IMR-90 (cell line): ENCODE measurements at regions not wholly inside any gene's neighbourhood (a gene's known extent, or its start where the extent isn't known, plus 50 kb on each side); places are given as distances from the start of the nearest gene placed in this dataset.

Source experiments
- ATAC-seq: fragments of 200-7000 bp; cut with Tn5 transposase; 2 replicates; pipeline ENCODE4 v1.9.1; 2020; ENCODE audit warnings: low read depth, mild to moderate bottlenecking, moderate library complexity
- BruUV-seq: library from RNA; stranded (reverse); fragments of 400-500 nt; replicated peaks from 2 replicates; lab custom pipeline; 2021; lab: Mats Ljungman, UMichigan
- CTCF ChIA-PET: fragments of 300-600 bp; formaldehyde crosslinking; extraction: SDS; loops from one replicate; lab custom pipeline; 2021; ENCODE audit warnings: antibody characterized with exemption; lab: Yijun Ruan, JAX
- POLR2A ChIA-PET: fragments of 300-600 bp; sonication (Branson Sonifier 250); formaldehyde crosslinking; loops from one replicate; lab custom pipeline; 2022; ENCODE audit warnings: antibody characterized with exemption; ENCODE audit not compliant: unreplicated experiment; lab: Charles Lee
- DNase-seq: peaks from one replicate; pipeline ENCODE4 v3.0.0; 2013
- H2AFZ ChIP-seq: replicated peaks from 2 replicates; pipeline ENCODE3; 2013; ENCODE audit warnings: low read length, mild to moderate bottlenecking; ENCODE audit not compliant: poor library complexity
- H2AK5ac ChIP-seq: 2 replicates; pipeline ENCODE4 v1.6.1; 2013; ENCODE audit warnings: low read depth, low read length, inconsistent platforms
- H2AK9ac ChIP-seq: replicated peaks from 2 replicates; pipeline ENCODE3; 2013; ENCODE audit warnings: mild to moderate bottlenecking, low read depth, low read length, moderate library complexity; ENCODE audit not compliant: poor library complexity
- H2BK120ac ChIP-seq: 2 replicates; pipeline ENCODE4 v1.6.1; 2013; ENCODE audit warnings: low read depth, low read length, inconsistent platforms
- H2BK15ac ChIP-seq: 3 replicates; pipeline ENCODE4 v1.6.1; 2013; ENCODE audit warnings: low read depth, low read length, inconsistent platforms
- H2BK20ac ChIP-seq: 2 replicates; pipeline ENCODE4 v1.6.1; 2013; ENCODE audit warnings: low read depth, mild to moderate bottlenecking, inconsistent platforms, low read length, moderate library complexity
- H2BK5ac ChIP-seq: 2 replicates; pipeline ENCODE4 v1.6.1; 2013; ENCODE audit warnings: mild to moderate bottlenecking, low read depth, low read length, inconsistent platforms; ENCODE audit not compliant: poor library complexity, severe bottlenecking
- H3K14ac ChIP-seq: replicated peaks from 2 replicates; pipeline ENCODE4 v1.6.1; 2013; ENCODE audit warnings: low read depth, low read length, inconsistent platforms
- H3K18ac ChIP-seq: 2 replicates; pipeline ENCODE4 v1.6.1; 2013; ENCODE audit warnings: low read depth, low read length, control low read depth
- H3K23ac ChIP-seq: 2 replicates; pipeline ENCODE4 v1.6.1; 2013; ENCODE audit warnings: low read depth, low read length, inconsistent platforms
- H3K27ac ChIP-seq: 2 replicates; pipeline ENCODE4 v1.5.1; 2013; ENCODE audit warnings: mild to moderate bottlenecking, control low read depth, low read length; ENCODE audit not compliant: insufficient read depth
- H3K27me3 ChIP-seq: 2 replicates; pipeline ENCODE4 v1.6.1; 2013; ENCODE audit warnings: low read length; ENCODE audit not compliant: control insufficient read depth, insufficient read depth
- H3K36me3 ChIP-seq: 2 replicates; pipeline ENCODE4 v1.6.1; 2013; ENCODE audit warnings: low read length, mixed read lengths; ENCODE audit not compliant: control insufficient read depth, insufficient read depth
- H3K4ac ChIP-seq: 2 replicates; pipeline ENCODE4 v1.6.1; 2013; ENCODE audit warnings: low read depth, low read length, inconsistent platforms
- H3K4me1 ChIP-seq: 2 replicates; pipeline ENCODE4 v1.6.1; 2013; ENCODE audit warnings: low read length, mixed read lengths; ENCODE audit not compliant: control insufficient read depth, insufficient read depth
- H3K4me2 ChIP-seq: 2 replicates; pipeline ENCODE4 v1.6.1; 2013; ENCODE audit warnings: low read depth, mild to moderate bottlenecking, control low read depth, low read length, moderate library complexity
- H3K4me3 ChIP-seq: 2 replicates; pipeline ENCODE4 v1.5.1; 2013; ENCODE audit warnings: low read depth, mild to moderate bottlenecking, control low read depth, low read length, moderate library complexity; ENCODE audit not compliant: insufficient read depth
- H3K56ac ChIP-seq: 2 replicates; pipeline ENCODE4 v1.6.1; 2013; ENCODE audit warnings: low read length, inconsistent platforms; ENCODE audit not compliant: insufficient read depth; ENCODE audit errors: extremely low read depth
- H3K79me1 ChIP-seq, 2 experiments: 2 replicates each; pipeline ENCODE4 v1.6.1; 2013; ENCODE audit warnings: low read length in 2 of 2, inconsistent platforms in 1 of 2, low read depth in 1 of 2
- H3K9ac ChIP-seq: 2 replicates; pipeline ENCODE4 v1.6.1; 2013; ENCODE audit warnings: low read depth, low read length, control low read depth
- H3K9me1 ChIP-seq: 2 replicates; pipeline ENCODE4 v1.6.1; 2013; ENCODE audit warnings: low read length, inconsistent platforms; ENCODE audit not compliant: insufficient read depth
- H3K9me3 ChIP-seq: 2 replicates; pipeline ENCODE4 v1.6.1; 2013; ENCODE audit warnings: low read length; ENCODE audit not compliant: control insufficient read depth, insufficient read depth
- H4K20me1 ChIP-seq: 2 replicates; pipeline ENCODE4 v1.6.1; 2013; ENCODE audit warnings: low read length, inconsistent platforms; ENCODE audit not compliant: insufficient read depth
- H4K5ac ChIP-seq: 2 replicates; pipeline ENCODE4 v1.6.1; 2013; ENCODE audit warnings: mild to moderate bottlenecking, low read depth, low read length, control low read depth
- H4K8ac ChIP-seq, 2 experiments: 2 replicates each; pipeline ENCODE4 v1.6.1; 2013; ENCODE audit warnings: low read depth in 2 of 2, low read length in 2 of 2, control low read depth in 1 of 2, inconsistent platforms in 1 of 2
- H4K91ac ChIP-seq: 2 replicates; pipeline ENCODE4 v1.6.1; 2013; ENCODE audit warnings: low read depth, low read length, inconsistent platforms; ENCODE audit not compliant: insufficient read depth
- BHLHE40 ChIP-seq: fragments of 150-350 bp; IDR thresholded peaks from 2 replicates; pipeline ENCODE4 v1.6.1; 2016; ENCODE audit warnings: mild to moderate bottlenecking, low read depth, low read length
- MAFK ChIP-seq: IDR thresholded peaks from 2 replicates; pipeline ENCODE4 v1.6.1; 2012; ENCODE audit warnings: low read depth, low read length, improper control_type of control experiment
- MAZ ChIP-seq: IDR thresholded peaks from 2 replicates; pipeline ENCODE4 v1.6.1; 2012; ENCODE audit warnings: low read depth, mild to moderate bottlenecking, low read length, improper control_type of control experiment, moderate library complexity, borderline replicate concordance
- POLR2A ChIP-seq: IDR thresholded peaks from 2 replicates; pipeline ENCODE4 v1.6.1; 2012; ENCODE audit warnings: mild to moderate bottlenecking, low read depth, low read length
- RAD21 ChIP-seq: IDR thresholded peaks from 2 replicates; pipeline ENCODE4 v1.6.1; 2012; ENCODE audit warnings: low read length, improper control_type of control experiment
- RFX5 ChIP-seq: IDR thresholded peaks from 2 replicates; pipeline ENCODE4 v1.8.0; 2012; ENCODE audit warnings: low read depth, mild to moderate bottlenecking, low read length, moderate library complexity
- WGBS, 2 experiments: methylation state at CpG; one replicate each; pipeline versions ENCODE4 v1.1.5 to v1.1.7; 2013; ENCODE audit warnings: missing lambda C conversion rate in 2 of 2; ENCODE audit not compliant: insufficient read length in 1 of 2; ENCODE audit errors: extremely low coverage in 2 of 2; 5-methylcytosine and 5-hydroxymethylcytosine counted together
- dilution Hi-C: fragments of 300-500 bp; cut with HindIII; formaldehyde crosslinking; loops from one replicate; pipeline ENCODE4 v1.14.3; 2018; ENCODE audit warnings: low sequenced_read_pairs; ENCODE audit not compliant: unreplicated experiment
- in situ Hi-C: fragments of 300-500 bp; cut with MboI; formaldehyde crosslinking; loops from 3 replicates; pipeline ENCODE4 v1.14.3; 2019; ENCODE audit warnings: low sequenced_read_pairs, inconsistent platforms, mixed read lengths
- intact Hi-C: fragments of 100-400 bp; cut with micrococcal nuclease; formaldehyde crosslinking; loops from 2 replicates; pipeline ENCODE4 v1.10.0; 2022

GRCh38 chr18:59963229-59963628 lies 63.4 kb downstream of the PMAIP1 start:
- ATAC-seq (no peak), DNase-seq (no peak)
- H3K79me1 ChIP-seq, result no peaks in the 10 kb centered on the region
- intact Hi-C loops, result no loop called here
- H2BK5ac ChIP-seq, result no peak overlapping the region
- no peak for TF ChIP-seq MAFK
- no peak for TF ChIP-seq RAD21
- no peak for TF ChIP-seq MAZ
- no peak for TF ChIP-seq POLR2A
- TF ChIP-seq RFX5, result no peak
- TF ChIP-seq BHLHE40, result no peak
- peaks cover 1% of the 10 kb centered on the region for H3K4me1 ChIP-seq
- H3K9me1 ChIP-seq, result no peaks in the 10 kb centered on the region; the same call in 1 of the 2 replicates
- H3K9ac ChIP-seq, result no peak overlapping the region
- H2AK5ac ChIP-seq, result no peak overlapping the region
- H3K23ac ChIP-seq, result no peak overlapping the region
- H2BK120ac ChIP-seq, result no peak overlapping the region
- no peaks in the 10 kb centered on the region for H4K20me1 ChIP-seq
- no peak overlapping the region for H3K14ac ChIP-seq
- no peak overlapping the region for H3K4me2 ChIP-seq
- no CpG with 5 or more reads among the region's 5 CpGs for WGBS, 2 experiments
- H3K36me3 ChIP-seq, result no peaks in the 10 kb centered on the region
- dilution Hi-C loops, result no loop called here
- H3K56ac ChIP-seq, result no peak overlapping the region
- no peak overlapping the region for H2AK9ac ChIP-seq
- no peak overlapping the region for H3K4ac ChIP-seq
- ChIA-PET POLR2A (no interaction called here), CTCF (no interaction called here)
- in situ Hi-C loops, result no loop called here
- no peak overlapping the region for H4K8ac ChIP-seq
- H3K18ac ChIP-seq, result no peak overlapping the region
- 0 out of 2 replicates have a peak, but pooled peaks cover 1% of the 10 kb centered on the region for H3K9me3 ChIP-seq
- no peak overlapping the region for H2AFZ ChIP-seq
- no peak overlapping the region for H3K4me3 ChIP-seq
- no peak overlapping the region for H4K5ac ChIP-seq
- no peak overlapping the region for H2BK15ac ChIP-seq
- H2BK20ac ChIP-seq, result no peak overlapping the region
- H3K27me3 ChIP-seq, result peaks cover 5% of the 10 kb centered on the region
- no peak overlapping the region for H3K27ac ChIP-seq
- BruUV-seq, result no TSS peak
- no peak overlapping the region for H4K91ac ChIP-seq
